Fibroblast of lung (primary cell): ENCODE measurements at regions not wholly inside any gene's neighbourhood (a gene's known extent, or its start where the extent isn't known, plus 50 kb on each side); places are given as distances from the start of the nearest gene placed in this dataset.
"Not testable (repeated sequence)": the region's sequence is repeated elsewhere in the genome, so short reads cannot be mapped to it uniquely, and the experiment has no call there.

Experiments used
- DNase-seq, 2 donors: peaks; one replicate each; pipeline versions ENCODE4 v3.0.0 to v3.0.0-alpha.2; 2010; ENCODE audit warnings: low read depth in 2 of 2
- H2AFZ ChIP-seq: 2 replicates; pipeline ENCODE4 v1.5.1; 2012; ENCODE audit warnings: low read length, control low read depth, inconsistent platforms
- H3K27ac ChIP-seq: 2 replicates; pipeline ENCODE4 v1.5.1; 2011; ENCODE audit warnings: low read length, control low read depth; ENCODE audit not compliant: insufficient read depth
- H3K27me3 ChIP-seq: 2 replicates; pipeline ENCODE4 v1.5.1; 2011; ENCODE audit warnings: mild to moderate bottlenecking, low read length; ENCODE audit not compliant: control insufficient read depth, insufficient read depth
- H3K36me3 ChIP-seq: 2 replicates; pipeline ENCODE4 v1.5.1; 2011; ENCODE audit warnings: low read length; ENCODE audit not compliant: control insufficient read depth, insufficient read depth
- H3K4me1 ChIP-seq: 2 replicates; pipeline ENCODE4 v1.5.1; 2011; ENCODE audit warnings: low read length; ENCODE audit not compliant: control insufficient read depth, insufficient read depth; ENCODE audit errors: extremely low read depth
- H3K4me2 ChIP-seq: 2 replicates; pipeline ENCODE4 v1.5.1; 2011; ENCODE audit warnings: low read length, control low read depth; ENCODE audit not compliant: insufficient read depth; ENCODE audit errors: extremely low read depth
- H3K4me3 ChIP-seq, 4 experiments: fragments of 200-600 bp in 1 of 4; sonication (generic) in 1 of 4; replicated peaks in 1 of 4; 2 replicates each; pipeline ENCODE4 v1.5.1; 2011 to 2016; ENCODE audit warnings: low read length in 4 of 4, low read depth in 3 of 4, mild to moderate bottlenecking in 3 of 4, control low read depth in 2 of 4, inconsistent platforms in 1 of 4, mixed read lengths in 1 of 4; ENCODE audit not compliant: insufficient read depth in 1 of 4; ENCODE audit errors: control extremely low read depth in 1 of 4
- H3K79me2 ChIP-seq: 2 replicates; pipeline ENCODE4 v1.5.1; 2012; ENCODE audit warnings: mild to moderate bottlenecking, low read length, inconsistent platforms; ENCODE audit not compliant: control insufficient read depth, insufficient read depth
- H3K9ac ChIP-seq: 2 replicates; pipeline ENCODE4 v1.5.1; 2011; ENCODE audit warnings: mild to moderate bottlenecking, low read length, control low read depth; ENCODE audit not compliant: insufficient read depth
- H3K9me3 ChIP-seq: 2 replicates; pipeline ENCODE4 v1.5.1; 2012; ENCODE audit warnings: low read depth, low read length; ENCODE audit not compliant: control insufficient read depth, insufficient read depth
- H4K20me1 ChIP-seq: 2 replicates; pipeline ENCODE4 v1.5.1; 2011; ENCODE audit warnings: low read length; ENCODE audit not compliant: control insufficient read depth, insufficient read depth; ENCODE audit errors: extremely low read depth
- EZH2 ChIP-seq: IDR thresholded peaks from 2 replicates; pipeline ENCODE4 v1.5.1; 2012; ENCODE audit warnings: low read length, control low read depth, mild to moderate bottlenecking; ENCODE audit errors: missing control alignments
- TF ChIP-seq, protein P1 (sequence below), 2 donors: IDR thresholded peaks in 1 of 2; conservative IDR thresholded peaks in 1 of 2; 1 replicate in 1 of 2; 2 replicates in 1 of 2; pipeline ENCODE4 v1.5.1; 2011 to 2012; ENCODE audit warnings: low read length in 2 of 2, control low read depth in 1 of 2, inconsistent platforms in 1 of 2, low read depth in 1 of 2, mild to moderate bottlenecking in 1 of 2

DNA sequence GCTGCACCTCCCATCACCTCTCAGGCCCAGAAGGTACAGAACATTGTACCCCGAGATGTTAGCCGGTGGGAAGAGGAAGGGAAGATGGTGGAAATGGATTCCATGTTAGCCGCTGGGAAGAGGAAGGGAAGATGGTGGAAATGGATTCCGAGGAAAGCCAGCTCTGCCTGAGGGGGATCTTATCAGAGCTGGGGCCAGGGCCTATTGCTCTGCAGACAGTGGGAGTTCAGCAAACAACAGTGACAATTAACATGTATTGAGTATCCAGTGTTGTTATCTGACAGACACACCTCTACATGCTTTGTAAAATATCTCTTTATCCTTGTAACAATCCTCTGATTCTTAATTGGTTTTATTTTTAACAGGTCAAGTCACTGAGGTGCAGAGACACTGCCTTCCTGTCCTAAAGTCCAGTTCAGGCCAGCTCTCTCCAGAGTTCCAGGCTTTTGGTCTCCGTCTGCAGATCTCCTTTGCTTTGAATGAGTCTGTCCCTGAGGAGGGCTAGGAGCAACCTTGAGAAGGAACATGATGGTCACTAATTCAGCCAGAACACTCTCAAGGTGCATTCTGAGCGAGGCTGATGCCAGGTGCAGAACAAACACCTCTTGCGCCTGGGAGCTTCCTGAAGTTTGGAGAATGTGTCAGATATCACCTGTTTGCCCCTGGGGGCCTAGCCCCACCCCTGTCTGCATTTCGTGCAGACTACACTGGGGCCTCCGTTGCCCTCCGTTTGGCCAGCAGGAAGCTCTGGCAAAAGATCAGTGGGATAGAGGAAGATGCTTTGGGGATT is 82.4 kb upstream of the PODXL start:
- H3K4me2 ChIP-seq, result no peak overlapping the region
- no peak overlapping the region for H3K9ac ChIP-seq
- no peak for TF ChIP-seq EZH2
- TF ChIP-seq, protein P1, sequence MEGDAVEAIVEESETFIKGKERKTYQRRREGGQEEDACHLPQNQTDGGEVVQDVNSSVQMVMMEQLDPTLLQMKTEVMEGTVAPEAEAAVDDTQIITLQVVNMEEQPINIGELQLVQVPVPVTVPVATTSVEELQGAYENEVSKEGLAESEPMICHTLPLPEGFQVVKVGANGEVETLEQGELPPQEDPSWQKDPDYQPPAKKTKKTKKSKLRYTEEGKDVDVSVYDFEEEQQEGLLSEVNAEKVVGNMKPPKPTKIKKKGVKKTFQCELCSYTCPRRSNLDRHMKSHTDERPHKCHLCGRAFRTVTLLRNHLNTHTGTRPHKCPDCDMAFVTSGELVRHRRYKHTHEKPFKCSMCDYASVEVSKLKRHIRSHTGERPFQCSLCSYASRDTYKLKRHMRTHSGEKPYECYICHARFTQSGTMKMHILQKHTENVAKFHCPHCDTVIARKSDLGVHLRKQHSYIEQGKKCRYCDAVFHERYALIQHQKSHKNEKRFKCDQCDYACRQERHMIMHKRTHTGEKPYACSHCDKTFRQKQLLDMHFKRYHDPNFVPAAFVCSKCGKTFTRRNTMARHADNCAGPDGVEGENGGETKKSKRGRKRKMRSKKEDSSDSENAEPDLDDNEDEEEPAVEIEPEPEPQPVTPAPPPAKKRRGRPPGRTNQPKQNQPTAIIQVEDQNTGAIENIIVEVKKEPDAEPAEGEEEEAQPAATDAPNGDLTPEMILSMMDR (conservative IDR thresholded peaks at IDR 0.05 in 1 of 2, IDR thresholded peaks at IDR 0.05 in 1 of 2; ENCODE audit: low read depth in 1 of 2, low read length in 2 of 2), result no peak
- no peak for DNase-seq
- no peak overlapping the region for H2AFZ ChIP-seq
- H3K4me3 ChIP-seq, result no peak overlapping the region
- H4K20me1 ChIP-seq, result no peaks in the 10 kb centered on the region
- no peaks in the 10 kb centered on the region for H3K27me3 ChIP-seq
- no peaks in the 10 kb centered on the region for H3K36me3 ChIP-seq
- H3K79me2 ChIP-seq, result no peaks in the 10 kb centered on the region
- no peak overlapping the region for H3K27ac ChIP-seq
- no peaks in the 10 kb centered on the region for H3K9me3 ChIP-seq
- H3K4me1 ChIP-seq, result no peaks in the 10 kb centered on the region

DNA sequence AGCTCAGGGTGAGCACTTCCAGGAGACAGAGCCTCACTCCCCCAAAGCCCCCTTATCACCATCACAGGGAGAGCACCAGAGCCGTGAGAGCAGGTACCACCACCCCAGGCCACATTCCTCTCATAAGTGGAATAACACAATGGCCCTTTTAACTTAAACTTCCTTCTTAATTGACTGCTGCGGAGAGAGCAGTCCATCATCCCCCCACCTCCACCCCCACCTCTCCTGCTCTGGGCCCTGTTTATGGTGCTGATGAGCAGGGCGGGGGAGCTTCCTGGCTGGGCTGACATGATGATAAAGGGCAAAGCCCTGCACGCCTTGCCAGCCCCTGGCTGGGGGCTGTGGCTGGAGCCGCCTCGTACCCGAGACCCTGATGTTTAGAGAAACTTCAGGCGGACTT is 81.4 kb upstream of the PODXL start:
- Histone ChIP-seq H3K4me2 (no peak overlapping the region), H3K9ac (no peak overlapping the region), H3K4me3 (no peak overlapping the region), H3K4me1 (peaks cover 2% of the 10 kb centered on the region), H4K20me1 (no peaks in the 10 kb centered on the region), H3K79me2 (no peaks in the 10 kb centered on the region), H3K27me3 (no peaks in the 10 kb centered on the region), H2AFZ (no peak overlapping the region), H3K27ac (no peak overlapping the region), H3K36me3 (no peaks in the 10 kb centered on the region), H3K9me3 (no peaks in the 10 kb centered on the region)
- no peak for DNase-seq
- TF ChIP-seq, protein P1 (conservative IDR thresholded peaks at IDR 0.05 in 1 of 2, IDR thresholded peaks at IDR 0.05 in 1 of 2; ENCODE audit: low read depth in 1 of 2, low read length in 2 of 2), result no peak
- TF ChIP-seq EZH2, result no peak

DNA sequence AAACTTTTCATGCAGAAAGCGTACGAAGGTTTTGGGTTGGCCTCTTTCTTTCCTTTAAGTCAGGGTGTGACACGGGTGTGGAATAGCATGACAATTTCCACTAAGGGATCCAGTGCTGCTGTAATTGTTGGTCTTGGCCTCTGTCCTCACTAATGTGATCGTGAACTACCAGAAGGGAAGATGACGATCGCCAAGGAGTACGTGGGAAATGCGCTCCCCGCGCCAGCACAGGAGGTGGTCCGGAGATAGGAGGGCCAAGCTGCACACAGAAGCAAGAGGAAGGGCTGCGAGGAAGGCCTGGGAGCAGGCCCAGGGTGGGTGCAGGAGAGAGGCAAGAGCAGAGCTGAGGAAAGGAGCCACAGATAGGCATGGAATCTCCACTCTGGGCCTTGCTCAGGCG is 79.7 kb upstream of the PODXL start:
- DNase-seq, result no peak
- H3K4me3 ChIP-seq, result no peak overlapping the region

DNA sequence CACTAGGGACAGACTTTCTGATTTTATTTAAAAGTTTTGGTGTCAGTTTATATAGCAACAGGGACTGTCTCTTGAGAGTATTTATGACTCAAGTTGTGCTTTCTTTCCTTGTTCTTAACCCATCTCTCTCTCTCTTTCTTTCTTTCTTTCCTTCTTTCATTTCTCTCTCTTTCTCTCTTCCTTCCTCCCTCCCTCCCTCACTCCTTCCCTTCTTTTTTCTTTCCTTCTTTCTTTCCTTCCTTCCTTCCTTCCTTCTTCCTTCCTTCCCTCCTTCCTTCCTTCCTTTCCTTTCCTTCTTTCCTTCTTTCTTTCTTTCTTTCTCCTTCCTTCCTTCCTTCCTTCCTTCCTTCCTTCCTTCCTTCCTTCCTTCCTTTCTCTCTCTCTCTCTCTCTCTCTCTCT is 77.8 kb upstream of the PODXL start:
- not testable (repeated sequence) for H3K27ac ChIP-seq, H3K9ac ChIP-seq, H3K27me3 ChIP-seq, H4K20me1 ChIP-seq, H2AFZ ChIP-seq, H3K4me3 ChIP-seq, H3K79me2 ChIP-seq, H3K36me3 ChIP-seq, H3K4me2 ChIP-seq, H3K9me3 ChIP-seq, H3K4me1 ChIP-seq, DNase-seq

More for the DNA sequence above, 79.7 kb upstream of the PODXL start:
- no peak overlapping the region for H2AFZ ChIP-seq
- H3K36me3 ChIP-seq, result no peaks in the 10 kb centered on the region
- H3K4me1 ChIP-seq, result peaks cover 2% of the 10 kb centered on the region
- H3K9ac ChIP-seq, result no peak overlapping the region
- no peaks in the 10 kb centered on the region for H3K79me2 ChIP-seq
- no peaks in the 10 kb centered on the region for H3K9me3 ChIP-seq
- no peaks in the 10 kb centered on the region for H3K27me3 ChIP-seq
- H3K4me2 ChIP-seq, result no peak overlapping the region
- no peaks in the 10 kb centered on the region for H4K20me1 ChIP-seq
- TF ChIP-seq EZH2, result no peak
- TF ChIP-seq, protein P1 (conservative IDR thresholded peaks at IDR 0.05 in 1 of 2, IDR thresholded peaks at IDR 0.05 in 1 of 2; ENCODE audit: low read depth in 1 of 2, low read length in 2 of 2), result no peak
- H3K27ac ChIP-seq, result no peak overlapping the region
